ENCODE measurements at regions not wholly inside any gene's neighbourhood (a gene's known extent, or its start where the extent isn't known, plus 50 kb on each side); places are given as distances from the start of the nearest gene placed in this dataset.

DNA sequence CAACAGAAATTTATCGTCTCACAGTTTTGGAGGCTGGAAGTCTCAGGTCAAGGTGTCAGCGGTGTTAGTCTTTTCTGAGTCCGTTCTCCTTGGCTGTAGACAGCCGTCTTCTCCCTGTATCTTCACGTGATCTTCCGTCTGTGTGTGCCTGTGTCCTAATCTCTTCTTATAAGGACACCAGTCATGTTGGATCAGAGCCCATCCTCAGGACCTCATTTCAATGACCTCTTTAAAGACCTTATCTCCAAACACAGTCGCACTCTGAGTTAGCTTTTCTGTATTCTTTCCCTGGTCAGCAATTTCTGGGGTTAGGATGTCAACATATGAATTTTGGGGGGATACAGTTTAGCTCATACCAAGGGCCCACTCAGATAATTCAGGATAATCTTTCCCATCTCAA, 247.7 kb downstream of the PRDM2 start:
- no peak for TF ChIP-seq TAF1 (IDR thresholded peaks at IDR 0.05; ENCODE audit: low read depth)
- TF ChIP-seq, protein P1, sequence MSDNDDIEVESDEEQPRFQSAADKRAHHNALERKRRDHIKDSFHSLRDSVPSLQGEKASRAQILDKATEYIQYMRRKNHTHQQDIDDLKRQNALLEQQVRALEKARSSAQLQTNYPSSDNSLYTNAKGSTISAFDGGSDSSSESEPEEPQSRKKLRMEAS (IDR thresholded peaks at IDR 0.05), result no peak
- no peak for TF ChIP-seq YY1 (IDR thresholded peaks at IDR 0.05; ENCODE audit: low read depth)
- no peak for TF ChIP-seq EP300 (IDR thresholded peaks at IDR 0.05; ENCODE audit: borderline replicate concordance)
- TF ChIP-seq CREB1 (IDR thresholded peaks at IDR 0.05; ENCODE audit: low read depth), result no peak
- no peak for TF ChIP-seq FOXM1 (IDR thresholded peaks at IDR 0.05; ENCODE audit: borderline replicate concordance, low read depth)
- TF ChIP-seq, protein P2, sequence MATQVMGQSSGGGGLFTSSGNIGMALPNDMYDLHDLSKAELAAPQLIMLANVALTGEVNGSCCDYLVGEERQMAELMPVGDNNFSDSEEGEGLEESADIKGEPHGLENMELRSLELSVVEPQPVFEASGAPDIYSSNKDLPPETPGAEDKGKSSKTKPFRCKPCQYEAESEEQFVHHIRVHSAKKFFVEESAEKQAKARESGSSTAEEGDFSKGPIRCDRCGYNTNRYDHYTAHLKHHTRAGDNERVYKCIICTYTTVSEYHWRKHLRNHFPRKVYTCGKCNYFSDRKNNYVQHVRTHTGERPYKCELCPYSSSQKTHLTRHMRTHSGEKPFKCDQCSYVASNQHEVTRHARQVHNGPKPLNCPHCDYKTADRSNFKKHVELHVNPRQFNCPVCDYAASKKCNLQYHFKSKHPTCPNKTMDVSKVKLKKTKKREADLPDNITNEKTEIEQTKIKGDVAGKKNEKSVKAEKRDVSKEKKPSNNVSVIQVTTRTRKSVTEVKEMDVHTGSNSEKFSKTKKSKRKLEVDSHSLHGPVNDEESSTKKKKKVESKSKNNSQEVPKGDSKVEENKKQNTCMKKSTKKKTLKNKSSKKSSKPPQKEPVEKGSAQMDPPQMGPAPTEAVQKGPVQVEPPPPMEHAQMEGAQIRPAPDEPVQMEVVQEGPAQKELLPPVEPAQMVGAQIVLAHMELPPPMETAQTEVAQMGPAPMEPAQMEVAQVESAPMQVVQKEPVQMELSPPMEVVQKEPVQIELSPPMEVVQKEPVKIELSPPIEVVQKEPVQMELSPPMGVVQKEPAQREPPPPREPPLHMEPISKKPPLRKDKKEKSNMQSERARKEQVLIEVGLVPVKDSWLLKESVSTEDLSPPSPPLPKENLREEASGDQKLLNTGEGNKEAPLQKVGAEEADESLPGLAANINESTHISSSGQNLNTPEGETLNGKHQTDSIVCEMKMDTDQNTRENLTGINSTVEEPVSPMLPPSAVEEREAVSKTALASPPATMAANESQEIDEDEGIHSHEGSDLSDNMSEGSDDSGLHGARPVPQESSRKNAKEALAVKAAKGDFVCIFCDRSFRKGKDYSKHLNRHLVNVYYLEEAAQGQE (IDR thresholded peaks at IDR 0.05; ENCODE audit: low read depth), result no peak
- no peak for TF ChIP-seq RAD21 (IDR thresholded peaks at IDR 0.05; ENCODE audit: low read depth)
